ENCODE measurements at regions not wholly inside any gene's neighbourhood (a gene's known extent, or its start where the extent isn't known, plus 50 kb on each side); places are given as distances from the start of the nearest gene placed in this dataset.

- TF ChIP-seq RFX5 (IDR thresholded peaks at IDR 0.05; ENCODE audit: low read length) (no peak), SIN3A (IDR thresholded peaks at IDR 0.05; ENCODE audit: borderline replicate concordance, low read depth, low read length) (no peak), RXRA (IDR thresholded peaks at IDR 0.05; ENCODE audit: borderline replicate concordance, low read depth) (no peak)
Observed at GRCh38 chr5:57791875-57792274, 309.3 kb upstream of the ACTBL2 start (continued).

- H3K27me3 ChIP-seq (ENCODE audit: insufficient read depth): no peaks in the 10 kb centered on the region
- no peak overlapping the region for H3K9ac ChIP-seq
- H2AFZ ChIP-seq (ENCODE audit: low read depth): no peak overlapping the region
- no peak overlapping the region for H3K4me3 ChIP-seq (ENCODE audit: low read depth in 2 of 2, low read length in 1 of 2)
- H3K79me2 ChIP-seq (ENCODE audit: insufficient read depth): no peaks in the 10 kb centered on the region
- no peaks in the 10 kb centered on the region for H3K36me3 ChIP-seq (replicated peaks in 1 of 2; ENCODE audit: control insufficient read depth in 1 of 2, insufficient read depth in 2 of 2, low read length in 1 of 2)
- ChIA-PET POLR2A (no interaction called here), CTCF (interaction anchor here (1.8 kb wide), 1 partner anchor 9 kb away, joined by 5 read pairs; no protein-coding TSS in a partner anchor)
- peaks cover 3% of the 10 kb centered on the region for H3F3A ChIP-seq (replicated peaks; ENCODE audit: insufficient read depth)
- TF ChIP-seq RXRA (IDR thresholded peaks at IDR 0.05; ENCODE audit: borderline replicate concordance, low read depth) (no peak), TAF1 (IDR thresholded peaks at IDR 0.05; ENCODE audit: borderline replicate concordance, low read depth, low read length) (no peak), POLR2AphosphoS5 (IDR thresholded peaks at IDR 0.05; ENCODE audit: low read depth, low read length) (no peak), RAD21 (IDR thresholded peaks at IDR 0.05; ENCODE audit: low read length) (no peak), MEF2A (IDR thresholded peaks at IDR 0.05; ENCODE audit: borderline replicate concordance, low read depth) (no peak), FOXJ3 (CRISPR knock-in tag; IDR thresholded peaks at IDR 0.05) (no peak), SMC3 (IDR thresholded peaks at IDR 0.05; ENCODE audit: low read depth, low read length) (no peak), TCF12 (IDR thresholded peaks at IDR 0.05) (no peak), ELF1 (IDR thresholded peaks at IDR 0.05) (no peak), FOXM1 (IDR thresholded peaks at IDR 0.05; ENCODE audit: low read depth) (no peak), MAX (IDR thresholded peaks at IDR 0.05; ENCODE audit: low read depth) (no peak), CTCF (IDR thresholded peaks at IDR 0.05) (no peak), SIN3A (IDR thresholded peaks at IDR 0.05; ENCODE audit: borderline replicate concordance, low read depth, low read length) (no peak), TEAD4 (IDR thresholded peaks at IDR 0.05; ENCODE audit: borderline replicate concordance, insufficient read depth) (no peak)
- WGBS (ENCODE audit: low lambda C conversion rate): 90% methylated on average over 2 of the region's 2 CpGs
- DNase-seq: no peak
- no peak overlapping the region for H3K4me2 ChIP-seq
- no peaks in the 10 kb centered on the region for H3K9me2 ChIP-seq
- no peaks in the 10 kb centered on the region for H3K4me1 ChIP-seq (ENCODE audit: control insufficient read depth in 1 of 2, insufficient read depth in 2 of 2, low read depth in 1 of 2, low read length in 1 of 2)
- no peak overlapping the region for H3K27ac ChIP-seq (ENCODE audit: low read depth in 2 of 2, low read length in 1 of 2)
- no peaks in the 10 kb centered on the region for H3K9me3 ChIP-seq
- no peaks in the 10 kb centered on the region for H4K20me1 ChIP-seq (ENCODE audit: insufficient read depth)
Observed at GRCh38 chr5:57785946-57786345, 303.3 kb upstream of the ACTBL2 start.

- H3K4me1 ChIP-seq (ENCODE audit: control insufficient read depth in 1 of 2, insufficient read depth in 2 of 2, low read depth in 1 of 2, low read length in 1 of 2): peaks cover 0 to 6% of the 10 kb centered on the region in 2 experiments; a peak in 2 of 4 replicates
- no peak overlapping the region for H3K4me2 ChIP-seq
- H2AFZ ChIP-seq (ENCODE audit: low read depth): no peak overlapping the region
- DNase-seq: no peak
- POLR2A ChIA-PET: no interaction called here
- WGBS (ENCODE audit: low lambda C conversion rate): 94% methylated on average over 3 of the region's 3 CpGs
- H3K9me3 ChIP-seq: no peaks in the 10 kb centered on the region
- TF ChIP-seq ELF1 (IDR thresholded peaks at IDR 0.05) (no peak), REST (IDR thresholded peaks at IDR 0.05; ENCODE audit: low read depth, low read length) (no peak), RAD21 (IDR thresholded peaks at IDR 0.05; ENCODE audit: low read length) (no peak), POLR2AphosphoS5 (IDR thresholded peaks at IDR 0.05; ENCODE audit: low read depth, low read length) (no peak), TCF12 (IDR thresholded peaks at IDR 0.05) (no peak), USF2 (IDR thresholded peaks at IDR 0.05; ENCODE audit: borderline replicate concordance, low read depth, low read length) (no peak)
- no peak overlapping the region for H3K4me3 ChIP-seq (ENCODE audit: low read depth in 2 of 2, low read length in 1 of 2)
- CTCF ChIA-PET: interaction anchor here (1.3 to 3.0 kb wide), 2 partner anchors 486 to 677 kb away, joined by 5 to 10 read pairs; no protein-coding TSS in a partner anchor
- H3K9ac ChIP-seq: no peak overlapping the region
- H3K9me2 ChIP-seq: no peaks in the 10 kb centered on the region
- H3F3A ChIP-seq (replicated peaks; ENCODE audit: insufficient read depth): peaks cover 3% of the 10 kb centered on the region
- H3K79me2 ChIP-seq (ENCODE audit: insufficient read depth): no peaks in the 10 kb centered on the region
- no peak overlapping the region for H3K27ac ChIP-seq (ENCODE audit: low read depth in 2 of 2, low read length in 1 of 2)
- no peaks in the 10 kb centered on the region for H4K20me1 ChIP-seq (ENCODE audit: insufficient read depth)
- H3K27me3 ChIP-seq (ENCODE audit: insufficient read depth): no peaks in the 10 kb centered on the region
- no peaks in the 10 kb centered on the region for H3K36me3 ChIP-seq (replicated peaks in 1 of 2; ENCODE audit: control insufficient read depth in 1 of 2, insufficient read depth in 2 of 2, low read length in 1 of 2)
Observed at GRCh38 chr5:57784121-57784520, 301.5 kb upstream of the ACTBL2 start.
